ENCODE measurements at regions not wholly inside any gene's neighbourhood (a gene's known extent, or its start where the extent isn't known, plus 50 kb on each side); places are given as distances from the start of the nearest gene placed in this dataset.

GRCh38 chr6:139754898-139755775 is 380.7 kb upstream of the CITED2 start:
- no peak for DNase-seq (ENCODE audit: low read depth)
- no peak for TF ChIP-seq CTCF (conservative IDR thresholded peaks at IDR 0.05; ENCODE audit: low read depth, low read length)
- no peak overlapping the region for H3K4me3 ChIP-seq (ENCODE audit: low read length)

GRCh38 chr6:139753198-139753861 is 378.9 kb upstream of the CITED2 start:
- no peak overlapping the region for H3K4me3 ChIP-seq (ENCODE audit: low read length)
- DNase-seq (ENCODE audit: low read depth) = peak; percentile 77
- TF ChIP-seq CTCF (conservative IDR thresholded peaks at IDR 0.05; ENCODE audit: low read depth, low read length) = no peak

- no peak for DNase-seq (ENCODE audit: low read depth)
- no peak for TF ChIP-seq CTCF (conservative IDR thresholded peaks at IDR 0.05; ENCODE audit: low read depth, low read length)
- no peak overlapping the region for H3K4me3 ChIP-seq (ENCODE audit: low read length)
Measured at GRCh38 chr6:139752086-139752485, 377.6 kb upstream of the CITED2 start.

- no peak for TF ChIP-seq CTCF (conservative IDR thresholded peaks at IDR 0.05; ENCODE audit: low read depth, low read length)
- DNase-seq (ENCODE audit: low read depth) = no peak
- H3K4me3 ChIP-seq (ENCODE audit: low read length) = no peak overlapping the region
Measured at GRCh38 chr6:139751179-139751578, 376.7 kb upstream of the CITED2 start.

- TF ChIP-seq CTCF (conservative IDR thresholded peaks at IDR 0.05; ENCODE audit: low read depth, low read length) = no peak
- no peak for DNase-seq (ENCODE audit: low read depth)
- H3K4me3 ChIP-seq (ENCODE audit: low read length) = no peak overlapping the region
Measured at GRCh38 chr6:139748353-139749146, 374.1 kb upstream of the CITED2 start.

- no peak for DNase-seq (ENCODE audit: low read depth)
- TF ChIP-seq CTCF (conservative IDR thresholded peaks at IDR 0.05; ENCODE audit: low read depth, low read length) = no peak
- no peak overlapping the region for H3K4me3 ChIP-seq (ENCODE audit: low read length)
Measured at GRCh38 chr6:139747154-139747553, 372.7 kb upstream of the CITED2 start.
